ENCODE measurements at regions not wholly inside any gene's neighbourhood (a gene's known extent, or its start where the extent isn't known, plus 50 kb on each side); places are given as distances from the start of the nearest gene placed in this dataset.

- H3K27ac ChIP-seq (ENCODE audit: low read depth in 1 of 3, low read length in 2 of 3): no peak overlapping the region
Measured at GRCh38 chr10:8378198-8378983, 323.9 kb downstream of the GATA3 start.

GRCh38 chr10:8379906-8380832 lies 325.7 kb downstream of the GATA3 start:
- H3K36me3 ChIP-seq (ENCODE audit: control insufficient read depth in 3 of 3, insufficient read depth in 2 of 3, low read depth in 1 of 3, low read length in 3 of 3): no peaks in the 10 kb centered on the region
- H3K27me3 ChIP-seq (ENCODE audit: control insufficient read depth in 3 of 3, insufficient read depth in 3 of 3, low read length in 3 of 3): no peaks in the 10 kb centered on the region
- peaks cover 0 to 2% (median 0%) of the 10 kb centered on the region in 3 donors for H3K4me1 ChIP-seq (ENCODE audit: control insufficient read depth in 3 of 3, insufficient read depth in 2 of 3, low read depth in 1 of 3, low read length in 2 of 3)
- H3K9me3 ChIP-seq (ENCODE audit: control insufficient read depth in 2 of 2, insufficient read depth in 1 of 2, low read depth in 1 of 2, low read length in 1 of 2): no peaks in the 10 kb centered on the region
- H3K4me3 ChIP-seq (ENCODE audit: low read depth in 1 of 3, low read length in 3 of 3): no peak overlapping the region
- H3K27ac ChIP-seq (ENCODE audit: low read depth in 1 of 3, low read length in 2 of 3): no peak overlapping the region
- FAIRE-seq (no peak), DNase-seq (no peak)
- WGBS, 3 donors: 12 to 45% (median 32%) methylated on average over 9 of the region's 9 CpGs

More at GRCh38 chr10:8378198-8378983, 323.9 kb downstream of the GATA3 start:
- Histone ChIP-seq H3K4me3 (ENCODE audit: low read depth in 1 of 3, low read length in 3 of 3) (no peak overlapping the region), H3K36me3 (ENCODE audit: control insufficient read depth in 3 of 3, insufficient read depth in 2 of 3, low read depth in 1 of 3, low read length in 3 of 3) (no peaks in the 10 kb centered on the region), H3K4me1 (ENCODE audit: control insufficient read depth in 3 of 3, insufficient read depth in 2 of 3, low read depth in 1 of 3, low read length in 2 of 3) (peaks cover 0 to 2% (median 0%) of the 10 kb centered on the region in 3 donors), H3K27me3 (ENCODE audit: control insufficient read depth in 3 of 3, insufficient read depth in 3 of 3, low read length in 3 of 3) (no peaks in the 10 kb centered on the region), H3K9me3 (ENCODE audit: control insufficient read depth in 2 of 2, insufficient read depth in 1 of 2, low read depth in 1 of 2, low read length in 1 of 2) (no peaks in the 10 kb centered on the region)
- FAIRE-seq: no peak
- DNase-seq: no peak
- 47 to 59% (median 49%) methylated on average over 10 of the region's 10 CpGs for WGBS, 3 donors

- 56 to 76% (median 71%) methylated on average over 3 of the region's 3 CpGs for WGBS, 3 donors
- FAIRE-seq: no peak
- H3K4me1 ChIP-seq (ENCODE audit: control insufficient read depth in 3 of 3, insufficient read depth in 2 of 3, low read depth in 1 of 3, low read length in 2 of 3): peaks cover 0 to 2% (median 0%) of the 10 kb centered on the region in 3 donors
Measured at GRCh38 chr10:8380833-8381496, 326.5 kb downstream of the GATA3 start.

GRCh38 chr10:8386781-8387180 lies 332.3 kb downstream of the GATA3 start:
- DNase-seq (no peak), FAIRE-seq (no peak)
- H3K4me3 ChIP-seq (ENCODE audit: low read depth in 1 of 3, low read length in 3 of 3): no peak overlapping the region
- no peaks in the 10 kb centered on the region for H3K27me3 ChIP-seq (ENCODE audit: control insufficient read depth in 3 of 3, insufficient read depth in 3 of 3, low read length in 3 of 3)
- H3K4me1 ChIP-seq (ENCODE audit: control insufficient read depth in 3 of 3, insufficient read depth in 2 of 3, low read depth in 1 of 3, low read length in 2 of 3): no peaks in the 10 kb centered on the region
- no peaks in the 10 kb centered on the region for H3K36me3 ChIP-seq (ENCODE audit: control insufficient read depth in 3 of 3, insufficient read depth in 2 of 3, low read depth in 1 of 3, low read length in 3 of 3)
- H3K9me3 ChIP-seq (ENCODE audit: control insufficient read depth in 2 of 2, insufficient read depth in 1 of 2, low read depth in 1 of 2, low read length in 1 of 2): no peaks in the 10 kb centered on the region
- 84 to 91% (median 90%) methylated on average over 8 of the region's 8 CpGs for WGBS, 3 donors
- H3K27ac ChIP-seq (ENCODE audit: low read depth in 1 of 3, low read length in 2 of 3): no peak overlapping the region

More at GRCh38 chr10:8380833-8381496, 326.5 kb downstream of the GATA3 start:
- H3K4me3 ChIP-seq (ENCODE audit: low read depth in 1 of 3, low read length in 3 of 3): no peak overlapping the region
- H3K27me3 ChIP-seq (ENCODE audit: control insufficient read depth in 3 of 3, insufficient read depth in 3 of 3, low read length in 3 of 3): no peaks in the 10 kb centered on the region
- no peak overlapping the region for H3K27ac ChIP-seq (ENCODE audit: low read depth in 1 of 3, low read length in 2 of 3)
- no peaks in the 10 kb centered on the region for H3K9me3 ChIP-seq (ENCODE audit: control insufficient read depth in 2 of 2, insufficient read depth in 1 of 2, low read depth in 1 of 2, low read length in 1 of 2)
- DNase-seq: no peak
- H3K36me3 ChIP-seq (ENCODE audit: control insufficient read depth in 3 of 3, insufficient read depth in 2 of 3, low read depth in 1 of 3, low read length in 3 of 3): no peaks in the 10 kb centered on the region

GRCh38 chr10:8389630-8390029 lies 335.1 kb downstream of the GATA3 start:
- WGBS, 3 donors: 37 to 52% (median 45%) methylated on average over 2 of the region's 2 CpGs
- Histone ChIP-seq H3K4me3 (ENCODE audit: low read depth in 1 of 3, low read length in 3 of 3) (no peak overlapping the region), H3K9me3 (ENCODE audit: control insufficient read depth in 2 of 2, insufficient read depth in 1 of 2, low read depth in 1 of 2, low read length in 1 of 2) (no peaks in the 10 kb centered on the region), H3K27ac (ENCODE audit: low read depth in 1 of 3, low read length in 2 of 3) (no peak overlapping the region), H3K27me3 (ENCODE audit: control insufficient read depth in 3 of 3, insufficient read depth in 3 of 3, low read length in 3 of 3) (no peaks in the 10 kb centered on the region), H3K4me1 (ENCODE audit: control insufficient read depth in 3 of 3, insufficient read depth in 2 of 3, low read depth in 1 of 3, low read length in 2 of 3) (no peaks in the 10 kb centered on the region), H3K36me3 (ENCODE audit: control insufficient read depth in 3 of 3, insufficient read depth in 2 of 3, low read depth in 1 of 3, low read length in 3 of 3) (no peaks in the 10 kb centered on the region)
- FAIRE-seq: no peak
- DNase-seq: no peak

GRCh38 chr10:8392216-8392615 lies 337.7 kb downstream of the GATA3 start:
- no peaks in the 10 kb centered on the region for H3K27me3 ChIP-seq (ENCODE audit: control insufficient read depth in 3 of 3, insufficient read depth in 3 of 3, low read length in 3 of 3)
- no peaks in the 10 kb centered on the region for H3K4me1 ChIP-seq (ENCODE audit: control insufficient read depth in 3 of 3, insufficient read depth in 2 of 3, low read depth in 1 of 3, low read length in 2 of 3)
- H3K9me3 ChIP-seq (ENCODE audit: control insufficient read depth in 2 of 2, insufficient read depth in 1 of 2, low read depth in 1 of 2, low read length in 1 of 2): no peaks in the 10 kb centered on the region
- H3K36me3 ChIP-seq (ENCODE audit: control insufficient read depth in 3 of 3, insufficient read depth in 2 of 3, low read depth in 1 of 3, low read length in 3 of 3): no peaks in the 10 kb centered on the region
- whole genome bisulfite sequencing, 3 donors: 77 to 84% (median 79%) methylated on average over 2 of the region's 2 CpGs
- no peak overlapping the region for H3K27ac ChIP-seq (ENCODE audit: low read depth in 1 of 3, low read length in 2 of 3)
- DNase-seq: no peak
- no peak for FAIRE-seq
- H3K4me3 ChIP-seq (ENCODE audit: low read depth in 1 of 3, low read length in 3 of 3): no peak overlapping the region

- H3K9me3 ChIP-seq (ENCODE audit: control insufficient read depth in 2 of 2, insufficient read depth in 1 of 2, low read depth in 1 of 2, low read length in 1 of 2): no peaks in the 10 kb centered on the region
- WGBS, 3 donors: 71 to 85% (median 75%) methylated on average over 2 of the region's 2 CpGs
- H3K27ac ChIP-seq (ENCODE audit: low read depth in 1 of 3, low read length in 2 of 3): no peak overlapping the region
- H3K4me1 ChIP-seq (ENCODE audit: control insufficient read depth in 3 of 3, insufficient read depth in 2 of 3, low read depth in 1 of 3, low read length in 2 of 3): no peaks in the 10 kb centered on the region
- FAIRE-seq: no peak
- DNase-seq: no peak
- H3K36me3 ChIP-seq (ENCODE audit: control insufficient read depth in 3 of 3, insufficient read depth in 2 of 3, low read depth in 1 of 3, low read length in 3 of 3): no peaks in the 10 kb centered on the region
- no peak overlapping the region for H3K4me3 ChIP-seq (ENCODE audit: low read depth in 1 of 3, low read length in 3 of 3)
- no peaks in the 10 kb centered on the region for H3K27me3 ChIP-seq (ENCODE audit: control insufficient read depth in 3 of 3, insufficient read depth in 3 of 3, low read length in 3 of 3)
Measured at GRCh38 chr10:8393531-8393930, 339.0 kb downstream of the GATA3 start.

- FAIRE-seq (no peak), DNase-seq (no peak)
- no peak overlapping the region for H3K4me3 ChIP-seq (ENCODE audit: low read depth in 1 of 3, low read length in 3 of 3)
- WGBS, 3 donors: 59 to 88% (median 64%) methylated on average over 1 of the region's 1 CpG
- H3K9me3 ChIP-seq (ENCODE audit: control insufficient read depth in 2 of 2, insufficient read depth in 1 of 2, low read depth in 1 of 2, low read length in 1 of 2): no peaks in the 10 kb centered on the region
- no peaks in the 10 kb centered on the region for H3K36me3 ChIP-seq (ENCODE audit: control insufficient read depth in 3 of 3, insufficient read depth in 2 of 3, low read depth in 1 of 3, low read length in 3 of 3)
- no peaks in the 10 kb centered on the region for H3K27me3 ChIP-seq (ENCODE audit: control insufficient read depth in 3 of 3, insufficient read depth in 3 of 3, low read length in 3 of 3)
- H3K4me1 ChIP-seq (ENCODE audit: control insufficient read depth in 3 of 3, insufficient read depth in 2 of 3, low read depth in 1 of 3, low read length in 2 of 3): no peaks in the 10 kb centered on the region
- H3K27ac ChIP-seq (ENCODE audit: low read depth in 1 of 3, low read length in 2 of 3): no peak overlapping the region
Measured at GRCh38 chr10:8396675-8397074, 342.2 kb downstream of the GATA3 start.

Data from small intestine (tissue), 7 donors.